Naive B cell (primary cell): ENCODE measurements at regions not wholly inside any gene's neighbourhood (a gene's known extent, or its start where the extent isn't known, plus 50 kb on each side); places are given as distances from the start of the nearest gene placed in this dataset.

Source experiments
- ATAC-seq, 2 donors: fragments of 150-1000 bp; cut with Tn5 transposase; 2 replicates each; pipeline ENCODE4 v1.10.0; 2021; ENCODE audit warnings: low read depth in 2 of 2, mild to moderate bottlenecking in 2 of 2, moderate library complexity in 2 of 2
- DNase-seq: peaks from one replicate; pipeline ENCODE4 v3.0.0; 2022
- H3K27ac Mint-ChIP-seq, 6 donors: one replicate each; pipeline ENCODE4 v1.8.0; 2020 to 2022; ENCODE audit warnings: mild to moderate bottlenecking in 6 of 6, mixed read lengths in 6 of 6, moderate library complexity in 5 of 6, inconsistent platforms in 2 of 6
- H3K27me3 Mint-ChIP-seq, 3 donors: one replicate each; pipeline ENCODE4 v1.8.0; 2021 to 2022; ENCODE audit warnings: mixed read lengths in 3 of 3, mild to moderate bottlenecking in 1 of 3
- H3K36me3 Mint-ChIP-seq, 2 donors: one replicate each; pipeline ENCODE4 v1.8.0; 2020 to 2022; ENCODE audit warnings: mixed read lengths in 2 of 2, inconsistent platforms in 1 of 2, mild to moderate bottlenecking in 1 of 2
- H3K4me1 Mint-ChIP-seq, 3 donors: one replicate each; pipeline ENCODE4 v1.8.0; 2020 to 2022; ENCODE audit warnings: mixed read lengths in 3 of 3, inconsistent platforms in 1 of 3, mild to moderate bottlenecking in 1 of 3, moderate library complexity in 1 of 3
- H3K4me3 Mint-ChIP-seq, 8 donors: one replicate each; pipeline ENCODE4 v1.8.0; 2020 to 2022; ENCODE audit warnings: mild to moderate bottlenecking in 8 of 8, mixed read lengths in 8 of 8, moderate library complexity in 8 of 8, inconsistent platforms in 2 of 8
- H3K9me3 Mint-ChIP-seq, 7 donors: one replicate each; pipeline ENCODE4 v1.8.0; 2020 to 2022; ENCODE audit warnings: mixed read lengths in 7 of 7, mild to moderate bottlenecking in 5 of 7, inconsistent platforms in 2 of 7, moderate library complexity in 1 of 7

- Mint-ChIP-seq H3K36me3 (no peaks in the 10 kb centered on the region), H3K4me1 (no peaks in the 10 kb centered on the region), H3K27ac (peak overlapping the region in 1 of 6 donors; percentile 8)
Observed at GRCh38 chr1:186574926-186575325, 105.3 kb downstream of the PTGS2 start.

GRCh38 chr1:186572509-186572908, 107.7 kb downstream of the PTGS2 start:
- Mint-ChIP-seq H3K4me3 (no peak overlapping the region), H3K36me3 (no peaks in the 10 kb centered on the region), H3K27me3 (no peaks in the 10 kb centered on the region), H3K9me3 (no peaks in the 10 kb centered on the region), H3K4me1 (no peaks in the 10 kb centered on the region), H3K27ac (no peak overlapping the region)
- ATAC-seq (no peak), DNase-seq (no peak)

More at GRCh38 chr1:186574926-186575325, 105.3 kb downstream of the PTGS2 start:
- no peak for DNase-seq
- Mint-ChIP-seq H3K4me3 (no peak overlapping the region), H3K9me3 (no peaks in the 10 kb centered on the region), H3K27me3 (no peaks in the 10 kb centered on the region)
- no peak for ATAC-seq

- Mint-ChIP-seq H3K9me3 (no peaks in the 10 kb centered on the region), H3K27ac (no peak overlapping the region), H3K4me1 (no peaks in the 10 kb centered on the region), H3K4me3 (no peak overlapping the region), H3K27me3 (no peaks in the 10 kb centered on the region), H3K36me3 (no peaks in the 10 kb centered on the region)
- ATAC-seq: no peak
- DNase-seq: no peak
Observed at GRCh38 chr1:186571771-186572170, 108.5 kb downstream of the PTGS2 start.

- Mint-ChIP-seq H3K4me1 (no peaks in the 10 kb centered on the region), H3K27ac (no peak overlapping the region), H3K36me3 (no peaks in the 10 kb centered on the region), H3K9me3 (no peaks in the 10 kb centered on the region), H3K27me3 (no peaks in the 10 kb centered on the region), H3K4me3 (no peak overlapping the region)
- ATAC-seq (no peak), DNase-seq (no peak)
Observed at GRCh38 chr1:186569856-186570255, 108.9 kb upstream of the PDC start.

GRCh38 chr1:186568221-186568620, 107.3 kb upstream of the PDC start:
- Mint-ChIP-seq H3K27me3 (no peaks in the 10 kb centered on the region), H3K4me3 (no peak overlapping the region), H3K36me3 (no peaks in the 10 kb centered on the region), H3K27ac (no peak overlapping the region), H3K4me1 (no peaks in the 10 kb centered on the region), H3K9me3 (no peaks in the 10 kb centered on the region)
- DNase-seq: no peak
- ATAC-seq: no peak

- no peak overlapping the region for H3K27ac Mint-ChIP-seq
- no peaks in the 10 kb centered on the region for H3K4me1 Mint-ChIP-seq
- no peak for ATAC-seq
- no peaks in the 10 kb centered on the region for H3K27me3 Mint-ChIP-seq
- H3K9me3 Mint-ChIP-seq: no peaks in the 10 kb centered on the region
- no peak for DNase-seq
- H3K4me3 Mint-ChIP-seq: no peak overlapping the region
- H3K36me3 Mint-ChIP-seq: no peaks in the 10 kb centered on the region
Observed at GRCh38 chr1:186566140-186566855, 105.4 kb upstream of the PDC start.

GRCh38 chr1:186564582-186564981, 103.7 kb upstream of the PDC start:
- ATAC-seq: no peak
- H3K27me3 Mint-ChIP-seq: no peaks in the 10 kb centered on the region
- no peak overlapping the region for H3K4me3 Mint-ChIP-seq
- H3K9me3 Mint-ChIP-seq: no peaks in the 10 kb centered on the region
- H3K36me3 Mint-ChIP-seq: no peaks in the 10 kb centered on the region
- no peaks in the 10 kb centered on the region for H3K4me1 Mint-ChIP-seq
- H3K27ac Mint-ChIP-seq: peak overlapping the region in 1 of 6 donors; percentile 18
- DNase-seq: no peak

GRCh38 chr1:186559601-186560116, 98.7 kb upstream of the PDC start:
- Mint-ChIP-seq H3K36me3 (no peaks in the 10 kb centered on the region), H3K4me1 (no peaks in the 10 kb centered on the region)

GRCh38 chr1:186557147-186557777, 96.3 kb upstream of the PDC start:
- no peak for ATAC-seq
- Mint-ChIP-seq H3K27me3 (no peaks in the 10 kb centered on the region), H3K9me3 (peaks cover 0 to 12% (median 6%) of the 10 kb centered on the region in 7 donors), H3K4me3 (no peak overlapping the region), H3K4me1 (no peaks in the 10 kb centered on the region), H3K27ac (no peak overlapping the region), H3K36me3 (peaks cover 0 to 5% of the 10 kb centered on the region in 2 donors)
- no peak for DNase-seq

More at GRCh38 chr1:186559601-186560116, 98.7 kb upstream of the PDC start:
- no peak overlapping the region for H3K4me3 Mint-ChIP-seq
- no peak for ATAC-seq
- DNase-seq: no peak
- no peak overlapping the region for H3K27ac Mint-ChIP-seq
- no peaks in the 10 kb centered on the region for H3K27me3 Mint-ChIP-seq
- H3K9me3 Mint-ChIP-seq: peaks cover 0 to 3% (median 0%) of the 10 kb centered on the region in 7 donors

GRCh38 chr1:186550832-186551231, 89.9 kb upstream of the PDC start:
- H3K36me3 Mint-ChIP-seq: peaks cover 0 to 17% of the 10 kb centered on the region in 2 donors
- ATAC-seq (no peak), DNase-seq (no peak)
- no peak overlapping the region for H3K27ac Mint-ChIP-seq
- H3K27me3 Mint-ChIP-seq: peaks cover 0 to 5% (median 0%) of the 10 kb centered on the region in 3 donors
- no peak overlapping the region for H3K4me3 Mint-ChIP-seq
- H3K9me3 Mint-ChIP-seq: peaks cover 9 to 31% (median 23%) of the 10 kb centered on the region in 7 donors
- H3K4me1 Mint-ChIP-seq: no peaks in the 10 kb centered on the region

GRCh38 chr1:186541003-186541402, 80.1 kb upstream of the PDC start:
- Mint-ChIP-seq H3K27me3 (no peaks in the 10 kb centered on the region), H3K9me3 (peaks cover 19 to 48% (median 26%) of the 10 kb centered on the region in 7 donors), H3K4me1 (no peaks in the 10 kb centered on the region), H3K36me3 (peaks cover 10 to 24% of the 10 kb centered on the region in 2 donors), H3K27ac (no peak overlapping the region), H3K4me3 (no peak overlapping the region)
- no peak for DNase-seq
- no peak for ATAC-seq

- ATAC-seq: no peak
- Mint-ChIP-seq H3K9me3 (peaks cover 19 to 44% (median 26%) of the 10 kb centered on the region in 7 donors), H3K27me3 (no peaks in the 10 kb centered on the region), H3K4me3 (no peak overlapping the region), H3K4me1 (no peaks in the 10 kb centered on the region), H3K27ac (no peak overlapping the region), H3K36me3 (peaks cover 10 to 24% of the 10 kb centered on the region in 2 donors)
- DNase-seq: no peak
Observed at GRCh38 chr1:186540521-186540920, 79.6 kb upstream of the PDC start.

GRCh38 chr1:186536273-186536890, 75.5 kb upstream of the PDC start:
- H3K36me3 Mint-ChIP-seq: peaks cover 0 to 10% of the 10 kb centered on the region in 2 donors
- no peak overlapping the region for H3K4me3 Mint-ChIP-seq
- no peak overlapping the region for H3K27ac Mint-ChIP-seq
- peaks cover 0 to 21% (median 12%) of the 10 kb centered on the region in 3 donors for H3K27me3 Mint-ChIP-seq
- no peaks in the 10 kb centered on the region for H3K4me1 Mint-ChIP-seq
- ATAC-seq (no peak), DNase-seq (no peak)
- H3K9me3 Mint-ChIP-seq: peaks cover 6 to 14% (median 10%) of the 10 kb centered on the region in 7 donors
